Stimulated activated CD4-positive, alpha-beta T cell treated with anti-CD3 and anti-CD28 coated beads, TNF-alpha, amount 100 ng/mL, for 24 hours (primary cell): ENCODE measurements at regions not wholly inside any gene's neighbourhood (a gene's known extent, or its start where the extent isn't known, plus 50 kb on each side); places are given as distances from the start of the nearest gene placed in this dataset.
"Not testable (repeated sequence)": the region's sequence is repeated elsewhere in the genome, so short reads cannot be mapped to it uniquely, and the experiment has no call there.

Experiments used
- DNase-seq, 3 experiments: peaks; one replicate each; pipeline ENCODE4 v3.0.0-alpha.2; 2020; ENCODE audit warnings: low read depth in 3 of 3

GRCh38 chr5:109575506-109575905 is 114.2 kb upstream of the MAN2A1 start:
- DNase-seq: no peak

GRCh38 chr5:109574985-109575384 is 114.7 kb upstream of the MAN2A1 start:
- DNase-seq: no peak

DNA sequence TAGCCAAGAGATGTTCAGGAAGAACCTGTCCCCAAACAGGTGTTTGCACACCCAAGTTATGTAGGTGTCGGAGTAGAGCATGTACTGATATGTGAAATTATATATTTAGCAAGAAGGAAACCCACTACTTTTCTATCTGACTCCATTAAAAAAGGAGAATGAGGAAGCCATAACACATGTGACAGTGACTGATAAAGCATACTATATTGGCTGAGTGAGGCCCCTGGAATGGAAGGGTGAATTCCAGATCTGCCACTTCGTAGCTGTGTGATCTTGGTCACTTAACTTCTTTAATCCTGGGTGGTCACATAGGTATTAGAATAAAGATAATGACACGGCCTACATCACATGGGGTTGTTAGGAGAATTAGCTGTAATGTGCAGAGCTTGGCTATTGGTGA is 116.0 kb upstream of the MAN2A1 start:
- no peak for DNase-seq

DNA sequence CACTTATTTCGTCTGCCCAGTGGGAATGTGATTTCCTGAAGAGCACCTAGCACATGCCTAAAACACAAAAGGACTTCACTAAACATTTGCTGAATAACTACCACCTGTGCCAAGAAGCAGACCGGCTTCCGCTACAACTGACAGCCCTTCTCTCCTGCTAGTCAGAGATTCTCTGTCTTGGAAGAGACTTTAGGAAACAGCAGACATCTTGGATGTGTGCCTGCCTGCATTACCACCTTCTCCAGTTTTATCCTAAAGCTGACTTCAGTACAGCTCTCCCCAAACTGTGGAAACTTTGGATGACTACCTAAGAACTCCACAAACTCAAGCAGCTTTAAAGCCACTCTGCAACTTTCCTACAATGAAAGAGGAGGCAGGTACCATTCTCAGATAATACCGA is 116.5 kb upstream of the MAN2A1 start:
- DNase-seq: no peak

DNA sequence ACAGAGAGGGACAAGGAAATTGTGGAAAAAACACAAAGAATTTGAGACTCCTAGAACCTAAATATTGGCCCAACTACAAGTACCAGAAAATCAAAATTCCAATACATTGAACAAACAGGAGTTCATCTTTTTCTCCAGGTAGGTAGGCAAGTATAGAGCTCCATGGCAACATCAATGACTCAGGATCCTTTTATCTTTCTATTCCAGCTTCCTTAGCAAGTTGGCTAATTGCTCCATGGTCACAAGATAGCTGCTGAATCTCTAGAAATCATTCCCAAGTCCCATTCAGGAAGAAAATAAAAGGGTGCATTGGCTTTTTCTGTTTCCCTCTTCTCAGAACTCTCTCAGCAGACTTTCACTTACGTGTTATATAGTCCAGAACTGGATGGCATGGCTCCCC is 117.9 kb upstream of the MAN2A1 start:
- no peak for DNase-seq

DNA sequence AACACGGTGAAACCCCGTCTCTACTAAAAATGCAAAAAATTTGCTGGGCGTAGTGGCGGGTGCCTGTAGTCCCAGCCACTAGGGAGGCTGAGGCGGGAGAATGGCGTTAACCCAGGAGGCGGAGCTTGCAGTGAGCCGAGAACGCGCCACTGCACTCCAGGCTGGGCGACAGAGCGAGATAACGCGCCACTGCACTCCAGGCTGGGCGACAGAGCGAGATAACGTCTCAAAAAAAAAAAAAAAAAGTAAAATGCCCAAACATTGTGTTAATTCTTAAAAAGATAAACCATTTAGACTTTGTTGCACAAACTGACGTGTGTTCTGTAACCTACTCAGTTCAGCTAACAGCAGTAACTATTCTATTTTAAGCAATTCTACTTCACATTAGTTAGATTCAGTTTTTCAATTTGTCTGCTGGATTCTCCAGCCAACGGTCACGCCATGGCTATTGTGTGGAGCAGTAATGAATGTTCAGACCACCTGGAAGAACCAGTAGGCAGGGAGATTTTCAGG is 119.3 kb upstream of the MAN2A1 start:
- DNase-seq: no peak

GRCh38 chr5:109567374-109568044 is 122.2 kb upstream of the MAN2A1 start:
- no peak for DNase-seq

DNA sequence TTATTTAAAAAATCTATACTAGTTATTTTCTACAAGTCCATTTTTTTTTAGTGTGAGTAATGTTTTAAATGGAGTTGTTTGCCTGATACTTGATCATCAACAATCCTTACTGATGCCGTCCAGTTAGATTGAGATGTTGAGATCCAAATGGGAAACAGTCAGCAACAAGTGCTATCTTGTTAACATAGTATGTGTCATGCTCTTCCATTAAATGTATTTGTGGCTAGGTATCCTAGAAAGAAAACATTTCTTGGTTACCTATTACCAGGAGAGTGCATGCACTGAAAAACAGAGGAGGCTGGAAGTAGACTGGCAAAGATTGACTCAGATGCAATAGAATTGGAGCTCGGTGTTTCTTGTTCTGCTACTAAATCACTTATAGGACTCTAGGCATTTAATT is 123.4 kb upstream of the MAN2A1 start:
- DNase-seq: no peak

DNA sequence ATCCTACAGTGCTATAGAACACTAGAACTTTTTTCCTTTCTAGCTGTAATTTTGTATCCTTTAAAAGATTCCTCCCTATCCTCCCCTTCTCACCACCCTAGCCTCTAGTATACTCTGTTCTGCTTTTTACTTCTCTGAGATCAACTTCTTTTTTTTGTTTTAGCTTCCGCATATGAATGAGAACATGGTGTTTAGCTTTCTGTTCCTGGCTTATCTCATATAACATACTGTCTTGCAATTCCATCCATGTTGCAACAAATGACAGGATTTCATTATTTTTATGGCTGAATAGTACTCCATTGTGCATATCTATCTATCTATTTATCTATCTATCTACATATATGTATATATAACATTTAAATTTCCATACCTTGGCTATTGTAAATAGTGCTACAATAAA is 126.0 kb upstream of the MAN2A1 start:
- no peak for DNase-seq

DNA sequence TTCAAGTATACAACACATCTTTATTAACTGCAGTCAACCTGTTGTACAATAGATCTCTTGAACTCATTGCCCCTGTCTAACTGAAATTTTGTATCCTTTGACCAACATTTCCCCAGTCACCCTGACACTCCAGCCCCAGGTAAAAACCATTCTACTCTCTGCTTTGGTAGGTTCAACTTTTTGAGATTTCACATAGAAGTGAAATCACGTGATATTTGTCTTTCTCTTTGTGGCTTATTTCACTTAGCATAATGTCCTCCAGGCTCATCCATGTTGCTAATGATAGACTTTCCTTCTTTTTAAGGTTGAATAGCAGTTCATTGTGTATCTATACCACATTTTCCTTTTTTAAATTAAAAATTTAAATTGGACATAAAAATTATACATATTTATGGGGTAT is 126.5 kb upstream of the MAN2A1 start:
- no peak for DNase-seq

- no peak for DNase-seq
Measured at GRCh38 chr5:109562441-109562840, 127.3 kb upstream of the MAN2A1 start.

DNA sequence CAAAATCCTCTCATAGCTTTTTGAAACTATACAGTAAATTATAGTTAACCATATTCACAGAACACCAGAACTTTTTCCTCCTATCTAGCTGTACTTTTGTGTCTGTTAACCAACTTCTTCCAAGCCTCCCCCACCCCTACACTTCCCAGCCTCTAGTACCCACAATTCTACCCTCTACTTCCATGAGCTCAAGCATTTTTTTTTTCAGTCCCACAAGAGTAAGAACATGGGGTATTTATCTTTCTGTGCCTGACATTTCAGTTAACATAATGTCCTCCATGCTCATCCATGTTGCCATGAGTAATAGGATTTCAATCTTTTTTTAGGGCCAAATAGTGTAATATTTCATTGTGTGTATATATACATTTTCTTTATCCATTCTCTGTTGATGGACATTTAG is 128.3 kb upstream of the MAN2A1 start:
- DNase-seq: no peak

DNA sequence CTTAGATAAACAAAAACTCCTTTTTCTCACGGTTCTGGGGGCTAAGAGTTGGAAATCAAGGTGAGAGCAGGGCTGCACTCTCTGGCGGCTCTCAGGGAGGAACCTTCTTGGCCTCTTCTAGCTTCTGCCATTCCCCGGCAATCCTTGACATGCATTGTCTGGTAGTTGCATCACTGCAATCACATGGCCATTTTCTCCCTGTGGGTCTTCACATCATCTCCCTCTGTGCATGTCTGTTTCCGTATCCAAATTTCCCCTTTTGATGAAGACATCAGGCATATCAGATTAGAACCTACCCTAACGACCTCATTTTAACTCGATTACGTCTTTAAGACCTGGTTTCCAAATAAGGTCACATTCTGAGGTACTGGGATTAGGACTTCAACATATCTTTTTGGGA is 129.2 kb upstream of the MAN2A1 start:
- no peak for DNase-seq

GRCh38 chr5:109558952-109559351 is 130.8 kb upstream of the MAN2A1 start:
- DNase-seq: no peak

GRCh38 chr5:109558364-109558763 is 131.4 kb upstream of the MAN2A1 start:
- DNase-seq: no peak

DNA sequence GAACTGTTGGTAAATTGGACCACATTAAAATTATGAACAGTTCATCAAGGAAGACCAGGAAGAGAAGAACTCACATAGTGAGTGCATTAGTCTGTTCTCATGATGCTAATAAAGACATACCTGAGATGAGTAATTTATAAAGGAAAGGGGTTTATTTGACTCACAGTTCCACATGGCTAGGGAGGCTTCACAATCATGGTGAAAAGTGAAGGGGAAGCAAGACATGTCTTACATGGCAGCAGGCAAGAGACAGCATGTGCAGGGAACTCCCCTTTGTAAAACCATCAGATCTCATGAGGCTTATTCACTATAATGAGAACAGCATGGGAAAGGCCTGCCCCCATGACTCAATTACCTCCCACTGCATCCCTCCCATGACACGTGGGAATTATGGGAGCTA is 135.9 kb upstream of the MAN2A1 start:
- no peak for DNase-seq

- not testable (repeated sequence) for DNase-seq
Measured at GRCh38 chr5:109551234-109551633, 138.5 kb upstream of the MAN2A1 start.

GRCh38 chr5:109550077-109550476 is 139.7 kb upstream of the MAN2A1 start:
- DNase-seq: no peak

DNA sequence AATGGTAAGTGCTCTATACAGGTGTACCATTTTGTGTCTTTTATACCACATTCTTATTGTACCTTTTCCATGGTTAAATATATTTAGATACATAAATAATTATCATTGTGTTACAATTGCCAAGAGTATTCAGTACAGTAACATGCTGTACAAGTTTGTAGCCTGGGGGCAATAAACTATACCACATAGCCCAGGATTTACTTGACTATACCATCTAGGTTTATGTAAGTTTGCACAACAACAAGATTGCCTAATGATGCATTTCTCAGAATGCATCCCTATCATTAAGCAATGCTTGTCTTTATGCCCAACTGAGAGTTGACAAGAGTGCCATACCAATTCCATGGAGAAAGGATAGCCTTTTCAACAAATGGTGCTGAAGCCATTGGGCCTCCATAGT is 136.7 kb upstream of the PJA2 start:
- DNase-seq: no peak

- not testable (repeated sequence) for DNase-seq
Measured at GRCh38 chr5:109544873-109545272, 135.1 kb upstream of the PJA2 start.

GRCh38 chr5:109538692-109539091 is 128.9 kb upstream of the PJA2 start:
- not testable (repeated sequence) for DNase-seq

GRCh38 chr5:109535090-109535489 is 125.3 kb upstream of the PJA2 start:
- DNase-seq: not testable (repeated sequence)

- DNase-seq: no peak
Measured at GRCh38 chr5:109533751-109534272, 124.0 kb upstream of the PJA2 start.
